ENCODE measurements at regions not wholly inside any gene's neighbourhood (a gene's known extent, or its start where the extent isn't known, plus 50 kb on each side); places are given as distances from the start of the nearest gene placed in this dataset.
A peak's percentile ranks its signal among the peaks of the same experiment; 100 is the strongest.

GRCh38 chr15:100786139-100786531 is 93.5 kb upstream of the ALDH1A3 start:
- Histone ChIP-seq H3K27me3 (ENCODE audit: control insufficient read depth, insufficient read depth, low read length) (no peaks in the 10 kb centered on the region), H3K4me3 (ENCODE audit: low read depth, low read length) (no peak overlapping the region), H3K36me3 (ENCODE audit: control insufficient read depth, insufficient read depth, low read length) (no peaks in the 10 kb centered on the region)
- no peak for TF ChIP-seq CTCF (IDR thresholded peaks at IDR 0.05; ENCODE audit: insufficient read depth, low read length, severe bottlenecking)
- FAIRE-seq (peak; percentile 97), DNase-seq (ENCODE audit: low read depth) (no peak)

GRCh38 chr15:100786901-100787566 is 92.6 kb upstream of the ALDH1A3 start:
- no peaks in the 10 kb centered on the region for H3K36me3 ChIP-seq (ENCODE audit: control insufficient read depth, insufficient read depth, low read length)
- no peaks in the 10 kb centered on the region for H3K27me3 ChIP-seq (ENCODE audit: control insufficient read depth, insufficient read depth, low read length)
- FAIRE-seq (no peak), DNase-seq (ENCODE audit: low read depth) (no peak)
- H3K4me3 ChIP-seq (ENCODE audit: low read depth, low read length) = no peak overlapping the region
- no peak for TF ChIP-seq CTCF (IDR thresholded peaks at IDR 0.05; ENCODE audit: insufficient read depth, low read length, severe bottlenecking)

GRCh38 chr15:100787567-100788417 is 91.8 kb upstream of the ALDH1A3 start:
- DNase-seq (ENCODE audit: low read depth) (no peak), FAIRE-seq (no peak)
- H3K27me3 ChIP-seq (ENCODE audit: control insufficient read depth, insufficient read depth, low read length) = no peaks in the 10 kb centered on the region
- no peak for TF ChIP-seq CTCF (IDR thresholded peaks at IDR 0.05; ENCODE audit: insufficient read depth, low read length, severe bottlenecking)
- H3K36me3 ChIP-seq (ENCODE audit: control insufficient read depth, insufficient read depth, low read length) = no peaks in the 10 kb centered on the region
- H3K4me3 ChIP-seq (ENCODE audit: low read depth, low read length) = no peak overlapping the region

GRCh38 chr15:100788418-100789105 is 91.1 kb upstream of the ALDH1A3 start:
- H3K27me3 ChIP-seq (ENCODE audit: control insufficient read depth, insufficient read depth, low read length) = no peaks in the 10 kb centered on the region
- no peak for TF ChIP-seq CTCF (IDR thresholded peaks at IDR 0.05; ENCODE audit: insufficient read depth, low read length, severe bottlenecking)
- no peak for DNase-seq (ENCODE audit: low read depth)
- peak; percentile 32 for FAIRE-seq
- H3K4me3 ChIP-seq (ENCODE audit: low read depth, low read length) = no peak overlapping the region
- H3K36me3 ChIP-seq (ENCODE audit: control insufficient read depth, insufficient read depth, low read length) = no peaks in the 10 kb centered on the region

GRCh38 chr15:100790786-100791265 is 88.8 kb upstream of the ALDH1A3 start:
- Histone ChIP-seq H3K4me3 (ENCODE audit: low read depth, low read length) (no peak overlapping the region), H3K36me3 (ENCODE audit: control insufficient read depth, insufficient read depth, low read length) (no peaks in the 10 kb centered on the region), H3K27me3 (ENCODE audit: control insufficient read depth, insufficient read depth, low read length) (no peaks in the 10 kb centered on the region)
- no peak for DNase-seq (ENCODE audit: low read depth)
- no peak for FAIRE-seq
- no peak for TF ChIP-seq CTCF (IDR thresholded peaks at IDR 0.05; ENCODE audit: insufficient read depth, low read length, severe bottlenecking)

Data from bronchial epithelial cell (primary cell).